ENCODE measurements at regions not wholly inside any gene's neighbourhood (a gene's known extent, or its start where the extent isn't known, plus 50 kb on each side); places are given as distances from the start of the nearest gene placed in this dataset.

DNA sequence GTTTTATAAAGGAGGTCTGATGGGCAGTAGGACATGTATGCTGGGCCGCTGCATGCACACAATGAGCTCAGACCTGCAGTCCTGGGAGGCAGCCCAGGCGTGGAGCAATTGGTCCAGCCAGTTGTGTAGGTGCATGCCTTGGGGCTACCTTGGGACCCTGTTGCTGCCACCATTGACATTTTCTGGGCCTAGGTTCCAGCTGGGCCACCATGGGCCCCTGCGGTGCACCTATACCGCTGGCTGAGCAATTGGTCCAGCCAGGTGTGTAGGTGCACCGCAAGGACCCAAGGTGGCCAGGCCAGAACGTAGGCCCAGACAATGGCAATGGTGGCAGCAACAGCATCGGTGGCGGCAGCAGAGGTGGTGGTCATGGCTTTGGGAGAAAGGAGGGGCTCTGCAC, 143.9 kb downstream of the PXDC1 start (continued):
- TF ChIP-seq, protein P1, sequence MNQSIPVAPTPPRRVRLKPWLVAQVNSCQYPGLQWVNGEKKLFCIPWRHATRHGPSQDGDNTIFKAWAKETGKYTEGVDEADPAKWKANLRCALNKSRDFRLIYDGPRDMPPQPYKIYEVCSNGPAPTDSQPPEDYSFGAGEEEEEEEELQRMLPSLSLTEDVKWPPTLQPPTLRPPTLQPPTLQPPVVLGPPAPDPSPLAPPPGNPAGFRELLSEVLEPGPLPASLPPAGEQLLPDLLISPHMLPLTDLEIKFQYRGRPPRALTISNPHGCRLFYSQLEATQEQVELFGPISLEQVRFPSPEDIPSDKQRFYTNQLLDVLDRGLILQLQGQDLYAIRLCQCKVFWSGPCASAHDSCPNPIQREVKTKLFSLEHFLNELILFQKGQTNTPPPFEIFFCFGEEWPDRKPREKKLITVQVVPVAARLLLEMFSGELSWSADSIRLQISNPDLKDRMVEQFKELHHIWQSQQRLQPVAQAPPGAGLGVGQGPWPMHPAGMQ (IDR thresholded peaks at IDR 0.05; ENCODE audit: borderline replicate concordance): no peak
- TF ChIP-seq ZNF24 (IDR thresholded peaks at IDR 0.05): no peak
- no peak for TF ChIP-seq CBX5 (IDR thresholded peaks at IDR 0.05; ENCODE audit: low read depth)
- no peak for TF ChIP-seq ZNF207 (IDR thresholded peaks at IDR 0.05; ENCODE audit: borderline replicate concordance)
- TF ChIP-seq TCF7 (IDR thresholded peaks at IDR 0.05; ENCODE audit: borderline replicate concordance): no peak

DNA sequence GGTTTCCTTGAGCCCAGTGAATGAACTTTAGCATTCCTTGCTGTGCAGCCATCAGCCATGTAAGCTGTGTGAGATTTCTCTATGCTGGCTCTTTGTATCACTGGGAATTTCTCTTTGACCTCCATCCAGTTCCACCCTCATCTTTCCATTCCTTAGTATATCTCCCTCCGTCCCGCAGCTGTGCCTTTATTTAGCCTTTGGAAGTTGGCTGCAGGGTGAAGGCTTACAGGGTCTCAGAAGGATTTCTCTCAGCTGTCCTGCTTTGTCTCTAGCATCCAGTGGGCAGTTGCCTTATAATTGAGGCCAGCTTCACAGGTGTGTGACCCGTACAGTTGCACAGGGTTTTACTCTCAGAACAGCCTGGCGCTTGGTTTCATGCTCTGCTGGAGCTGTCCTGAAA, 144.3 kb downstream of the PXDC1 start:
- Histone ChIP-seq H3K4me1 (ENCODE audit: control insufficient read depth, insufficient read depth, low read length) (no peaks in the 10 kb centered on the region), H3K36me3 (ENCODE audit: control insufficient read depth in 2 of 2, insufficient read depth in 2 of 2, low read length in 1 of 2) (no peaks in the 10 kb centered on the region), H3K27ac (ENCODE audit: control insufficient read depth, insufficient read depth) (no peak overlapping the region), H3K79me2 (ENCODE audit: control insufficient read depth, insufficient read depth, low read length) (no peaks in the 10 kb centered on the region), H4K20me1 (ENCODE audit: control insufficient read depth, insufficient read depth) (no peaks in the 10 kb centered on the region), H2AFZ (ENCODE audit: control insufficient read depth, low read depth, low read length) (no peak overlapping the region), H3K4me3 (no peak overlapping the region), H3K27me3 (replicated peaks in 1 of 2; ENCODE audit: control insufficient read depth in 2 of 2, insufficient read depth in 2 of 2, low read length in 1 of 2) (no peaks in the 10 kb centered on the region; a peak in 2 of 4 replicates), H3K4me2 (ENCODE audit: control insufficient read depth, insufficient read depth) (no peak overlapping the region), H3K9me3 (replicated peaks; ENCODE audit: control insufficient read depth, insufficient read depth, low read length) (no peaks in the 10 kb centered on the region; the same call in 2 of the 3 replicates), H3K9ac (ENCODE audit: control insufficient read depth, insufficient read depth, low read length) (no peak overlapping the region)
- ChIA-PET SMC1A (ENCODE audit: uncharacterized antibody, unreplicated experiment) (no interaction called here), POLR2A (no interaction called here), RAD21 (ENCODE audit: unreplicated experiment) (no interaction called here), CTCF (no interaction called here)
- FAIRE-seq (no peak), ATAC-seq (no peak), DNase-seq (ENCODE audit: low read depth, low spot score) (no peak)
- intact Hi-C loops (cut with micrococcal nuclease; ENCODE audit: unreplicated experiment) (no loop called here), in situ Hi-C loops (cut with MboI) (no loop called here)
- WGBS (ENCODE audit: insufficient coverage, insufficient replicate concordance, low lambda C conversion rate, missing lambda C conversion rate): 46% methylated on average over 4 of the region's 4 CpGs
- no peak for TF ChIP-seq POU2F2 (IDR thresholded peaks at IDR 0.05; ENCODE audit: borderline replicate concordance, low read depth, low read length)
- no peak for TF ChIP-seq SMARCA5 (IDR thresholded peaks at IDR 0.05)
- TF ChIP-seq TCF7 (IDR thresholded peaks at IDR 0.05; ENCODE audit: borderline replicate concordance): no peak
- TF ChIP-seq, protein P2, sequence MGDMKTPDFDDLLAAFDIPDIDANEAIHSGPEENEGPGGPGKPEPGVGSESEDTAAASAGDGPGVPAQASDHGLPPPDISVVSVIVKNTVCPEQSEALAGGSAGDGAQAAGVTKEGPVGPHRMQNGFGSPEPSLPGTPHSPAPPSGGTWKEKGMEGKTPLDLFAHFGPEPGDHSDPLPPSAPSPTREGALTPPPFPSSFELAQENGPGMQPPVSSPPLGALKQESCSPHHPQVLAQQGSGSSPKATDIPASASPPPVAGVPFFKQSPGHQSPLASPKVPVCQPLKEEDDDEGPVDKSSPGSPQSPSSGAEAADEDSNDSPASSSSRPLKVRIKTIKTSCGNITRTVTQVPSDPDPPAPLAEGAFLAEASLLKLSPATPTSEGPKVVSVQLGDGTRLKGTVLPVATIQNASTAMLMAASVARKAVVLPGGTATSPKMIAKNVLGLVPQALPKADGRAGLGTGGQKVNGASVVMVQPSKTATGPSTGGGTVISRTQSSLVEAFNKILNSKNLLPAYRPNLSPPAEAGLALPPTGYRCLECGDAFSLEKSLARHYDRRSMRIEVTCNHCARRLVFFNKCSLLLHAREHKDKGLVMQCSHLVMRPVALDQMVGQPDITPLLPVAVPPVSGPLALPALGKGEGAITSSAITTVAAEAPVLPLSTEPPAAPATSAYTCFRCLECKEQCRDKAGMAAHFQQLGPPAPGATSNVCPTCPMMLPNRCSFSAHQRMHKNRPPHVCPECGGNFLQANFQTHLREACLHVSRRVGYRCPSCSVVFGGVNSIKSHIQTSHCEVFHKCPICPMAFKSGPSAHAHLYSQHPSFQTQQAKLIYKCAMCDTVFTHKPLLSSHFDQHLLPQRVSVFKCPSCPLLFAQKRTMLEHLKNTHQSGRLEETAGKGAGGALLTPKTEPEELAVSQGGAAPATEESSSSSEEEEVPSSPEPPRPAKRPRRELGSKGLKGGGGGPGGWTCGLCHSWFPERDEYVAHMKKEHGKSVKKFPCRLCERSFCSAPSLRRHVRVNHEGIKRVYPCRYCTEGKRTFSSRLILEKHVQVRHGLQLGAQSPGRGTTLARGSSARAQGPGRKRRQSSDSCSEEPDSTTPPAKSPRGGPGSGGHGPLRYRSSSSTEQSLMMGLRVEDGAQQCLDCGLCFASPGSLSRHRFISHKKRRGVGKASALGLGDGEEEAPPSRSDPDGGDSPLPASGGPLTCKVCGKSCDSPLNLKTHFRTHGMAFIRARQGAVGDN (IDR thresholded peaks at IDR 0.05): no peak
- TF ChIP-seq TARDBP (IDR thresholded peaks at IDR 0.05; ENCODE audit: borderline replicate concordance): no peak
- BruUV-seq (replicated peaks): no TSS peak

Measured in GM12878 (cell line).